HL-60/S4 treated with retinoic acid at 250 ng/mL for 4 days and 3 days (cell line): ENCODE measurements at regions not wholly inside any gene's neighbourhood (a gene's known extent, or its start where the extent isn't known, plus 50 kb on each side); places are given as distances from the start of the nearest gene placed in this dataset.

Source experiments
- in situ Hi-C: fragments of 300-500 bp; cut with MboI; formaldehyde crosslinking; loops from 2 replicates; pipeline ENCODE4 v1.7.0; 2022; ENCODE audit warnings: low sequenced_read_pairs

- in situ Hi-C loops = no loop called here
These were observed 406.5 kb upstream of the RGS6 start for GRCh38 chr14:71525663-71526221.

- in situ Hi-C loops = no loop called here
These were observed 405.8 kb upstream of the RGS6 start for GRCh38 chr14:71526388-71526787.

GRCh38 chr14:71527838-71528237 is 404.4 kb upstream of the RGS6 start:
- in situ Hi-C loops = no loop called here

GRCh38 chr14:71529848-71530247 is 402.4 kb upstream of the RGS6 start:
- in situ Hi-C loops = no loop called here

GRCh38 chr14:71532344-71532743 is 399.9 kb upstream of the RGS6 start:
- in situ Hi-C loops = no loop called here

GRCh38 chr14:71532790-71533189 is 399.4 kb upstream of the RGS6 start:
- in situ Hi-C loops = no loop called here

- in situ Hi-C loops = no loop called here
These were observed 398.8 kb upstream of the RGS6 start for GRCh38 chr14:71533390-71533789.

- in situ Hi-C loops = no loop called here
These were observed 398.4 kb upstream of the RGS6 start for GRCh38 chr14:71533800-71534199.

- in situ Hi-C loops = no loop called here
These were observed 397.7 kb upstream of the RGS6 start for GRCh38 chr14:71534506-71534905.

GRCh38 chr14:71536015-71536740 is 396.1 kb upstream of the RGS6 start:
- in situ Hi-C loops = no loop called here

GRCh38 chr14:71536927-71537772 is 395.1 kb upstream of the RGS6 start:
- in situ Hi-C loops = no loop called here

GRCh38 chr14:71538288-71538687 is 393.9 kb upstream of the RGS6 start:
- in situ Hi-C loops = no loop called here

- in situ Hi-C loops = no loop called here
These were observed 393.1 kb upstream of the RGS6 start for GRCh38 chr14:71538938-71539649.

GRCh38 chr14:71539650-71540285 is 392.5 kb upstream of the RGS6 start:
- in situ Hi-C loops = no loop called here

- in situ Hi-C loops = no loop called here
These were observed 391.0 kb upstream of the RGS6 start for GRCh38 chr14:71541271-71541670.

- in situ Hi-C loops = no loop called here
These were observed 390.1 kb upstream of the RGS6 start for GRCh38 chr14:71541973-71542690.

GRCh38 chr14:71549421-71550050 is 382.7 kb upstream of the RGS6 start:
- in situ Hi-C loops = no loop called here

GRCh38 chr14:71550367-71550766 is 381.9 kb upstream of the RGS6 start:
- in situ Hi-C loops = no loop called here

- in situ Hi-C loops = no loop called here
These were observed 380.8 kb upstream of the RGS6 start for GRCh38 chr14:71551291-71551950.
